Cardiac fibroblast (primary cell): ENCODE measurements at regions not wholly inside any gene's neighbourhood (a gene's known extent, or its start where the extent isn't known, plus 50 kb on each side); places are given as distances from the start of the nearest gene placed in this dataset.

ENCODE experiments used
- DNase-seq, 2 donors: peaks; one replicate each; pipeline versions ENCODE4 v3.0.0 to v3.0.0-alpha.2; 2010; ENCODE audit warnings: low read depth in 2 of 2
- H3K4me3 ChIP-seq, 2 donors: replicated peaks in 1 of 2; 1 replicate in 1 of 2; 2 replicates in 1 of 2; pipeline ENCODE4 v1.5.1; 2011; ENCODE audit warnings: low read depth in 2 of 2, low read length in 2 of 2, mild to moderate bottlenecking in 2 of 2, moderate library complexity in 1 of 2
- TF ChIP-seq, protein P1 (sequence below): IDR thresholded peaks from one replicate; pipeline ENCODE4 v1.5.1; 2011; ENCODE audit warnings: low read depth, mild to moderate bottlenecking, low read length, inconsistent platforms

GRCh38 chrX:42538405-42538804, 239.6 kb downstream of the PPP1R2C start:
- no peak for DNase-seq
- TF ChIP-seq, protein P1, sequence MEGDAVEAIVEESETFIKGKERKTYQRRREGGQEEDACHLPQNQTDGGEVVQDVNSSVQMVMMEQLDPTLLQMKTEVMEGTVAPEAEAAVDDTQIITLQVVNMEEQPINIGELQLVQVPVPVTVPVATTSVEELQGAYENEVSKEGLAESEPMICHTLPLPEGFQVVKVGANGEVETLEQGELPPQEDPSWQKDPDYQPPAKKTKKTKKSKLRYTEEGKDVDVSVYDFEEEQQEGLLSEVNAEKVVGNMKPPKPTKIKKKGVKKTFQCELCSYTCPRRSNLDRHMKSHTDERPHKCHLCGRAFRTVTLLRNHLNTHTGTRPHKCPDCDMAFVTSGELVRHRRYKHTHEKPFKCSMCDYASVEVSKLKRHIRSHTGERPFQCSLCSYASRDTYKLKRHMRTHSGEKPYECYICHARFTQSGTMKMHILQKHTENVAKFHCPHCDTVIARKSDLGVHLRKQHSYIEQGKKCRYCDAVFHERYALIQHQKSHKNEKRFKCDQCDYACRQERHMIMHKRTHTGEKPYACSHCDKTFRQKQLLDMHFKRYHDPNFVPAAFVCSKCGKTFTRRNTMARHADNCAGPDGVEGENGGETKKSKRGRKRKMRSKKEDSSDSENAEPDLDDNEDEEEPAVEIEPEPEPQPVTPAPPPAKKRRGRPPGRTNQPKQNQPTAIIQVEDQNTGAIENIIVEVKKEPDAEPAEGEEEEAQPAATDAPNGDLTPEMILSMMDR = no peak
- no peak overlapping the region for H3K4me3 ChIP-seq

DNA sequence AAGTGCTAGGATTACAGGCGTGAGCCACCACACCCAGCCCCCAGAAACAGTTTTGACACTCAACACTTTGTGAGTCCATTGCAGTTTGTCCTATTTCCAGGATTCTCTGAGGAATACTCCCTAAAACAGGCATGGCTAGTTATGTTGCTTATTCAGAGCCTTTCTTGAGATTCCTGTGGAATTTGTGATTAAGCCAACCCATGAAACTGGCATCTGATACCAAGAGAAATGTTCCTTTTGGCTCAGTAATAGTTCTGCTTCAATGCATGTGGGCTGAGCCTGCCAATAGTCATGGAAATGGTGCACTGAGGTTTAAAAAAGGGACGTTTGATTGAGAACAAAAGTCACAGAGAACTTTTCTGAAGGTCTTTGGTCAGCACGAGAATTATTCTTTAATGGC, 241.7 kb downstream of the PPP1R2C start:
- TF ChIP-seq, protein P1 = no peak
- no peak for DNase-seq
- no peak overlapping the region for H3K4me3 ChIP-seq

DNA sequence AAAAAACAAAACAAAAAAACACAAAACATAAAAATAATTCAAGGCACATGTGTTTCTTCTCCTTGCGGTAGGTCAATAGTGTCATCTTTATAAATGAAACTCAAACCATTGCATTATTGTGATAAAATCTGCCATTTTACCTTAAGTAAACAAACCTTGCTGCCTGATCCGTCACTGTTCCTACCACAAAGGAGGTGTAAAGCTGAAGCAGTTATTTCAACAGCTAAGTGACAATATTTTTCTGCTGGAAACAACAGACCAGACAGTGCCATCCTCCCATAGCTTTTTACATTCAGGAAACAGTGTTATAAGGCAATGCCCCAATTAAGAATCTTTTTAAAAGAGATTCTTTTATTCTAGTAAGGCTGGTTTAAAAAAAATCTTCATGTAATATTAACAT, 242.7 kb downstream of the PPP1R2C start:
- H3K4me3 ChIP-seq = no peak overlapping the region
- TF ChIP-seq, protein P1 = no peak
- no peak for DNase-seq

DNA sequence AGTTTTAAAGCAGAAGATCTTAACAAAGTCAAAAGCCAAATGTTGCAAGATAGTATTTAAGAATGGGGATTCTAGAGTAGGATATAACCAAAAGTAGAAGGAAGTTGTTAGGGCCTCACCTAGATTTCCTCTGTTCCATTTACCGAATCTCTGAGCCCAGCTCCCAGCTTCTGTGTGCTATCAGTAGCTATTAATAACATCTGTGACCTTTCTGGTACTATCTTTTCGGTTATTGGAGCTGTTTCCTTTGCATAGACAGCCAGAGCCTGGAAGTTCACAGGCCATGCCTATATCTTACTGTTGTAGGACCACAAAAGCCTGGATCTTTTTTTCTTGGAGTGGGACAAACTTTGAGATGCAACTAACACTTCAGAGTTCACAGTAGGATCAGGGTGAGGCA, 244.2 kb downstream of the PPP1R2C start:
- DNase-seq = no peak
- no peak overlapping the region for H3K4me3 ChIP-seq

DNA sequence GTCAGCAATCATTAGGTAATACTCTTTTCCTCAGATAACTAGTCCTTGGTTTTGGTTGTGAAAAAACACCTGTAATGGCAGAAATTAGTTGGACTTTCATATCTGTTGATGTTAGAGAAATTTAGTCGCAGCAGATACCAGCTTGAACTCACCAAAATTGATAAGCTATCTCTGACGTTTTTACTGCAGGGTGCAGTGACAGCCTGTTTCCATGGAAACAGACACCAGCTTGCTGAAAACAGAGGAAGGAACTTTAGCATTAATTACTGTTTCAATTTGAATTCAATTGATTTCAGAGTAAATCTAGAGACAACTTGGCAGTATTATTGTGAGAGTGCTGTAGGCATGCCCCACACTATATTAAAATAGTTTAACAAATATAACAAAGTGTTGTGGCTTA, 246.5 kb downstream of the PPP1R2C start:
- TF ChIP-seq, protein P1 = no peak
- DNase-seq = no peak
- H3K4me3 ChIP-seq = no peak overlapping the region

More for the DNA sequence above, 244.2 kb downstream of the PPP1R2C start:
- TF ChIP-seq, protein P1 = no peak

DNA sequence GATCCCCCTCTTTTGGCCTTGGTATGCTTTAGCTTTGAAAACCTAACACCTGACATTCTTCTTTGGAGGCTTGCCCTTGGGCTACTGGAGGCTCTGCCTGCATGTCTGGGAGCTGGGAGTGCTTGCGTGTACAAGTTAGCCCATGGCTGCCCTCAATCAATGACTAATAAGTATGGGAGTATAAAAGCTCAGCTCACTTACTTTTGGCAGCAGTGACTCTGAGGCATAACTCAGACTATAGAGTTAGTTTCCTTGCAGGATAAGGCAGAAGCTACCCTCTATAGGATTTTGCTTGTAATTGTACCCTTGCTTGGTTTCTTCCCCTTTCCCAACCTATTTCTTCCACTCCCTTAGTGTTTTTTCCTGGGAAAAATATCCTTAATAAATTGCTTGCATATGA, 247.9 kb downstream of the PPP1R2C start:
- DNase-seq = peak; percentile 6 to 71
- TF ChIP-seq, protein P1 = peak; percentile 8
- H3K4me3 ChIP-seq = no peak overlapping the region

DNA sequence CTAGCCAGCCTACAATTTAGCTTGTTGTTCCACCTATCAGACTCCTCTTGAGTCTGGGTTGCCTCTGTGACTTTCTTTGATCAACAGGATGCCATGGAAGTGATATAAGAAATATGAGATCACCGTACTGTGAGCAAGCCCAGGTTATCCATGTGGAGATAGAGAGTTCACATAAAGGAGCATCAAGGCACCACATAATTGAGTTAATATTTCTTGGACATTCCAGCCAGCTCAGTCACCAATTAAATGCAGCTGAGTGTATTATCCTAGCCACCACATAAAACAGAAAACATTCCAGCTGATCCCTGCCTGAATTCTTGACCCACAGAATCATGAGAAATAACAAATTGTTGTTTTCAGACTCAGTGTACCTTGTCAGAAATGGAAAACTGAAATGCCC, 253.6 kb downstream of the PPP1R2C start:
- DNase-seq = peak in 1 of 2 donors; percentile 53
- TF ChIP-seq, protein P1 = no peak
- H3K4me3 ChIP-seq = no peak overlapping the region
